SK-N-SH treated with all-trans-retinoic acid at 6 μM for 48 hours (cell line): ENCODE measurements at regions not wholly inside any gene's neighbourhood (a gene's known extent, or its start where the extent isn't known, plus 50 kb on each side); places are given as distances from the start of the nearest gene placed in this dataset.

Experiments used
- CSDC2 ChIP-seq: fragments of 250-450 bp; sonication (Bioruptor Pico); IDR thresholded peaks from 2 replicates; pipeline ENCODE4 v1.5.0; 2020; ENCODE audit warnings: mild to moderate bottlenecking, moderate library complexity
- ISL1 ChIP-seq: fragments of 250-450 bp; sonication (Bioruptor Pico); IDR thresholded peaks from 2 replicates; pipeline ENCODE4 v2.1.2; 2022; ENCODE audit warnings: mild to moderate bottlenecking, moderate library complexity
- OSR1 ChIP-seq: fragments of 250-450 bp; sonication (Bioruptor Pico); IDR thresholded peaks from 2 replicates; pipeline ENCODE4 v1.8.0; 2022; ENCODE audit warnings: moderate library complexity, mild to moderate bottlenecking, inconsistent platforms
- PATZ1 ChIP-seq: fragments of 250-450 bp; sonication (Bioruptor Pico); IDR thresholded peaks from 2 replicates; pipeline ENCODE4 v1.8.0; 2020; ENCODE audit warnings: mild to moderate bottlenecking, moderate library complexity, borderline replicate concordance
- TSHZ2 ChIP-seq: fragments of 250-450 bp; sonication (Bioruptor Pico); IDR thresholded peaks from 2 replicates; pipeline ENCODE4 v1.5.0; 2020; ENCODE audit warnings: mild to moderate bottlenecking, moderate library complexity
- ZFP3 ChIP-seq: fragments of 250-450 bp; sonication (Bioruptor Pico); IDR thresholded peaks from 2 replicates; pipeline ENCODE4 v1.5.0; 2020; ENCODE audit warnings: mild to moderate bottlenecking, moderate library complexity
- ZFP30 ChIP-seq: fragments of 450-650 bp; formaldehyde crosslinking; IDR thresholded peaks from 2 replicates; pipeline ENCODE4 v1.5.0; 2022; ENCODE audit warnings: mild to moderate bottlenecking, moderate library complexity
- ZNF565 ChIP-seq: fragments of 450-650 bp; formaldehyde crosslinking; conservative IDR thresholded peaks from 2 replicates; pipeline ENCODE4 v1.5.0; 2020; ENCODE audit warnings: low read depth, mild to moderate bottlenecking, moderate library complexity
- ZNF8 ChIP-seq: fragments of 450-650 bp; formaldehyde crosslinking; IDR thresholded peaks from 2 replicates; pipeline ENCODE4 v1.5.0; 2020; ENCODE audit warnings: mild to moderate bottlenecking, moderate library complexity
- TF ChIP-seq, protein P1 (sequence below): fragments of 250-450 bp; sonication (Bioruptor Pico); IDR thresholded peaks from 2 replicates; pipeline ENCODE4 v1.5.1; 2020; ENCODE audit warnings: low read depth, mild to moderate bottlenecking, moderate library complexity

- TF ChIP-seq CSDC2: no peak
- TF ChIP-seq PATZ1 (CRISPR knock-in tag): no peak
- no peak for TF ChIP-seq ZNF565
- no peak for TF ChIP-seq OSR1 (CRISPR knock-in tag)
- no peak for TF ChIP-seq ZFP3
- TF ChIP-seq ZNF8 (CRISPR knock-in tag): no peak
- no peak for TF ChIP-seq ZFP30
- TF ChIP-seq TSHZ2: no peak
- TF ChIP-seq, protein P1, sequence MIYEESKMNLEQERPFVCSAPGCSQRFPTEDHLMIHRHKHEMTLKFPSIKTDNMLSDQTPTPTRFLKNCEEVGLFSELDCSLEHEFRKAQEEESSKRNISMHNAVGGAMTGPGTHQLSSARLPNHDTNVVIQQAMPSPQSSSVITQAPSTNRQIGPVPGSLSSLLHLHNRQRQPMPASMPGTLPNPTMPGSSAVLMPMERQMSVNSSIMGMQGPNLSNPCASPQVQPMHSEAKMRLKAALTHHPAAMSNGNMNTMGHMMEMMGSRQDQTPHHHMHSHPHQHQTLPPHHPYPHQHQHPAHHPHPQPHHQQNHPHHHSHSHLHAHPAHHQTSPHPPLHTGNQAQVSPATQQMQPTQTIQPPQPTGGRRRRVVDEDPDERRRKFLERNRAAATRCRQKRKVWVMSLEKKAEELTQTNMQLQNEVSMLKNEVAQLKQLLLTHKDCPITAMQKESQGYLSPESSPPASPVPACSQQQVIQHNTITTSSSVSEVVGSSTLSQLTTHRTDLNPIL (CRISPR knock-in tag): no peak
- no peak for TF ChIP-seq ISL1
Observed at GRCh38 chr5:121415270-121415669, 436.4 kb upstream of the FTMT start.
